IMR-90 (cell line): ENCODE measurements at regions not wholly inside any gene's neighbourhood (a gene's known extent, or its start where the extent isn't known, plus 50 kb on each side); places are given as distances from the start of the nearest gene placed in this dataset.

ENCODE experiments used
- ATAC-seq: fragments of 200-7000 bp; cut with Tn5 transposase; 2 replicates; pipeline ENCODE4 v1.9.1; 2020; ENCODE audit warnings: low read depth, mild to moderate bottlenecking, moderate library complexity
- BruUV-seq: library from RNA; stranded (reverse); fragments of 400-500 nt; replicated peaks from 2 replicates; lab custom pipeline; 2021; lab: Mats Ljungman, UMichigan
- CTCF ChIA-PET: fragments of 300-600 bp; formaldehyde crosslinking; extraction: SDS; loops from one replicate; lab custom pipeline; 2021; ENCODE audit warnings: antibody characterized with exemption; lab: Yijun Ruan, JAX
- POLR2A ChIA-PET: fragments of 300-600 bp; sonication (Branson Sonifier 250); formaldehyde crosslinking; loops from one replicate; lab custom pipeline; 2022; ENCODE audit warnings: antibody characterized with exemption; ENCODE audit not compliant: unreplicated experiment; lab: Charles Lee
- DNase-seq: peaks from one replicate; pipeline ENCODE4 v3.0.0; 2013
- H2AFZ ChIP-seq: replicated peaks from 2 replicates; pipeline ENCODE3; 2013; ENCODE audit warnings: low read length, mild to moderate bottlenecking; ENCODE audit not compliant: poor library complexity
- H2AK5ac ChIP-seq: 2 replicates; pipeline ENCODE4 v1.6.1; 2013; ENCODE audit warnings: low read depth, low read length, inconsistent platforms
- H2AK9ac ChIP-seq: replicated peaks from 2 replicates; pipeline ENCODE3; 2013; ENCODE audit warnings: mild to moderate bottlenecking, low read depth, low read length, moderate library complexity; ENCODE audit not compliant: poor library complexity
- H2BK120ac ChIP-seq: 2 replicates; pipeline ENCODE4 v1.6.1; 2013; ENCODE audit warnings: low read depth, low read length, inconsistent platforms
- H2BK15ac ChIP-seq: 3 replicates; pipeline ENCODE4 v1.6.1; 2013; ENCODE audit warnings: low read depth, low read length, inconsistent platforms
- H2BK20ac ChIP-seq: 2 replicates; pipeline ENCODE4 v1.6.1; 2013; ENCODE audit warnings: low read depth, mild to moderate bottlenecking, inconsistent platforms, low read length, moderate library complexity
- H2BK5ac ChIP-seq: 2 replicates; pipeline ENCODE4 v1.6.1; 2013; ENCODE audit warnings: mild to moderate bottlenecking, low read depth, low read length, inconsistent platforms; ENCODE audit not compliant: poor library complexity, severe bottlenecking
- H3K14ac ChIP-seq: replicated peaks from 2 replicates; pipeline ENCODE4 v1.6.1; 2013; ENCODE audit warnings: low read depth, low read length, inconsistent platforms
- H3K18ac ChIP-seq: 2 replicates; pipeline ENCODE4 v1.6.1; 2013; ENCODE audit warnings: low read depth, low read length, control low read depth
- H3K23ac ChIP-seq: 2 replicates; pipeline ENCODE4 v1.6.1; 2013; ENCODE audit warnings: low read depth, low read length, inconsistent platforms
- H3K27ac ChIP-seq: 2 replicates; pipeline ENCODE4 v1.5.1; 2013; ENCODE audit warnings: mild to moderate bottlenecking, control low read depth, low read length; ENCODE audit not compliant: insufficient read depth
- H3K27me3 ChIP-seq: 2 replicates; pipeline ENCODE4 v1.6.1; 2013; ENCODE audit warnings: low read length; ENCODE audit not compliant: control insufficient read depth, insufficient read depth
- H3K36me3 ChIP-seq: 2 replicates; pipeline ENCODE4 v1.6.1; 2013; ENCODE audit warnings: low read length, mixed read lengths; ENCODE audit not compliant: control insufficient read depth, insufficient read depth
- H3K4ac ChIP-seq: 2 replicates; pipeline ENCODE4 v1.6.1; 2013; ENCODE audit warnings: low read depth, low read length, inconsistent platforms
- H3K4me1 ChIP-seq: 2 replicates; pipeline ENCODE4 v1.6.1; 2013; ENCODE audit warnings: low read length, mixed read lengths; ENCODE audit not compliant: control insufficient read depth, insufficient read depth
- H3K4me2 ChIP-seq: 2 replicates; pipeline ENCODE4 v1.6.1; 2013; ENCODE audit warnings: low read depth, mild to moderate bottlenecking, control low read depth, low read length, moderate library complexity
- H3K4me3 ChIP-seq: 2 replicates; pipeline ENCODE4 v1.5.1; 2013; ENCODE audit warnings: low read depth, mild to moderate bottlenecking, control low read depth, low read length, moderate library complexity; ENCODE audit not compliant: insufficient read depth
- H3K56ac ChIP-seq: 2 replicates; pipeline ENCODE4 v1.6.1; 2013; ENCODE audit warnings: low read length, inconsistent platforms; ENCODE audit not compliant: insufficient read depth; ENCODE audit errors: extremely low read depth
- H3K79me1 ChIP-seq, 2 experiments: 2 replicates each; pipeline ENCODE4 v1.6.1; 2013; ENCODE audit warnings: low read length in 2 of 2, inconsistent platforms in 1 of 2, low read depth in 1 of 2
- H3K9ac ChIP-seq: 2 replicates; pipeline ENCODE4 v1.6.1; 2013; ENCODE audit warnings: low read depth, low read length, control low read depth
- H3K9me1 ChIP-seq: 2 replicates; pipeline ENCODE4 v1.6.1; 2013; ENCODE audit warnings: low read length, inconsistent platforms; ENCODE audit not compliant: insufficient read depth
- H3K9me3 ChIP-seq: 2 replicates; pipeline ENCODE4 v1.6.1; 2013; ENCODE audit warnings: low read length; ENCODE audit not compliant: control insufficient read depth, insufficient read depth
- H4K20me1 ChIP-seq: 2 replicates; pipeline ENCODE4 v1.6.1; 2013; ENCODE audit warnings: low read length, inconsistent platforms; ENCODE audit not compliant: insufficient read depth
- H4K5ac ChIP-seq: 2 replicates; pipeline ENCODE4 v1.6.1; 2013; ENCODE audit warnings: mild to moderate bottlenecking, low read depth, low read length, control low read depth
- H4K8ac ChIP-seq, 2 experiments: 2 replicates each; pipeline ENCODE4 v1.6.1; 2013; ENCODE audit warnings: low read depth in 2 of 2, low read length in 2 of 2, control low read depth in 1 of 2, inconsistent platforms in 1 of 2
- H4K91ac ChIP-seq: 2 replicates; pipeline ENCODE4 v1.6.1; 2013; ENCODE audit warnings: low read depth, low read length, inconsistent platforms; ENCODE audit not compliant: insufficient read depth
- BHLHE40 ChIP-seq: fragments of 150-350 bp; IDR thresholded peaks from 2 replicates; pipeline ENCODE4 v1.6.1; 2016; ENCODE audit warnings: mild to moderate bottlenecking, low read depth, low read length
- MAFK ChIP-seq: IDR thresholded peaks from 2 replicates; pipeline ENCODE4 v1.6.1; 2012; ENCODE audit warnings: low read depth, low read length, improper control_type of control experiment
- POLR2A ChIP-seq: IDR thresholded peaks from 2 replicates; pipeline ENCODE4 v1.6.1; 2012; ENCODE audit warnings: mild to moderate bottlenecking, low read depth, low read length
- RCOR1 ChIP-seq: IDR thresholded peaks from 2 replicates; pipeline ENCODE4 v1.6.1; 2012; ENCODE audit warnings: mild to moderate bottlenecking, low read length, improper control_type of control experiment; ENCODE audit not compliant: insufficient replicate concordance
- dilution Hi-C: fragments of 300-500 bp; cut with HindIII; formaldehyde crosslinking; loops from one replicate; pipeline ENCODE4 v1.14.3; 2018; ENCODE audit warnings: low sequenced_read_pairs; ENCODE audit not compliant: unreplicated experiment
- in situ Hi-C: fragments of 300-500 bp; cut with MboI; formaldehyde crosslinking; loops from 3 replicates; pipeline ENCODE4 v1.14.3; 2019; ENCODE audit warnings: low sequenced_read_pairs, inconsistent platforms, mixed read lengths
- intact Hi-C: fragments of 100-400 bp; cut with micrococcal nuclease; formaldehyde crosslinking; loops from 2 replicates; pipeline ENCODE4 v1.10.0; 2022
- TF ChIP-seq, protein P1 (sequence below): fragments of 150-350 bp; IDR thresholded peaks from 2 replicates; pipeline ENCODE4 v1.6.1; 2016; ENCODE audit warnings: low read depth, mild to moderate bottlenecking, low read length, moderate library complexity, borderline replicate concordance

DNA sequence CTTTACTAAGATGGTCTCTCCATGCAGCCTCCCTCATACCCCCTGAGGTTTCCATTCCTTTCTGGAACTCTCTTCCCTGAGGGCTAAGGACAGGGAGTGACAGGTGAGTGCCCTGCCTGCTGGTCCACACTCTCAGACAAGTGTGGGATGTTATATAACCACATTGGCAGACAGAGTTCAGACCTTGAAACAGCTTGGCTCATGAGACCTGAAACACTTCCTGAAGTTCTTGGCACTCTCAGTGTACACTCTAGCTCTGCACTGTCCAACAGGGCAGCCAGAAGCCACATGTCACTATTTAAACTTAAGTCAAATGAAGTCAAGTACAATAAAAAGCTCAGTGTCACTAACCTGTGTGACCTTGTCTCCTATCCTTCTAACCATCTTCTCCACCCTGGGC is 188.5 kb downstream of the ZNF621 start:
- no peak overlapping the region for H3K23ac ChIP-seq
- no peak overlapping the region for H3K56ac ChIP-seq
- no peak overlapping the region for H3K4me2 ChIP-seq
- no peak for ATAC-seq
- no peak overlapping the region for H2BK5ac ChIP-seq
- H4K91ac ChIP-seq = no peak overlapping the region
- no peaks in the 10 kb centered on the region for H3K4me1 ChIP-seq
- no peak overlapping the region for H2AK5ac ChIP-seq
- BruUV-seq = no TSS peak
- no peak overlapping the region for H2BK120ac ChIP-seq
- no peaks in the 10 kb centered on the region for H3K79me1 ChIP-seq
- H3K18ac ChIP-seq = no peak overlapping the region
- CTCF ChIA-PET = no interaction called here
- no peak overlapping the region for H3K4ac ChIP-seq
- H3K4me3 ChIP-seq = no peak overlapping the region
- H4K5ac ChIP-seq = no peak overlapping the region
- H3K9me3 ChIP-seq = peaks cover 5% of the 10 kb centered on the region
- H3K9ac ChIP-seq = no peak overlapping the region
- H2AK9ac ChIP-seq = no peak overlapping the region
- no peaks in the 10 kb centered on the region for H3K36me3 ChIP-seq
- dilution Hi-C loops = no loop called here
- no peaks in the 10 kb centered on the region for H4K20me1 ChIP-seq
- no peaks in the 10 kb centered on the region for H3K27me3 ChIP-seq
- in situ Hi-C loops = no loop called here
- no peak overlapping the region for H2BK20ac ChIP-seq
- H2BK15ac ChIP-seq = no peak overlapping the region
- H3K27ac ChIP-seq = no peak overlapping the region
- H3K14ac ChIP-seq = no peak overlapping the region
- intact Hi-C loops = no loop called here
- no peak for DNase-seq
- H4K8ac ChIP-seq = no peak overlapping the region
- POLR2A ChIA-PET = no interaction called here
- no peak overlapping the region for H2AFZ ChIP-seq
- no peak for TF ChIP-seq BHLHE40
- no peak for TF ChIP-seq RCOR1
- no peak for TF ChIP-seq MAFK
- TF ChIP-seq POLR2A = no peak
- TF ChIP-seq, protein P1, sequence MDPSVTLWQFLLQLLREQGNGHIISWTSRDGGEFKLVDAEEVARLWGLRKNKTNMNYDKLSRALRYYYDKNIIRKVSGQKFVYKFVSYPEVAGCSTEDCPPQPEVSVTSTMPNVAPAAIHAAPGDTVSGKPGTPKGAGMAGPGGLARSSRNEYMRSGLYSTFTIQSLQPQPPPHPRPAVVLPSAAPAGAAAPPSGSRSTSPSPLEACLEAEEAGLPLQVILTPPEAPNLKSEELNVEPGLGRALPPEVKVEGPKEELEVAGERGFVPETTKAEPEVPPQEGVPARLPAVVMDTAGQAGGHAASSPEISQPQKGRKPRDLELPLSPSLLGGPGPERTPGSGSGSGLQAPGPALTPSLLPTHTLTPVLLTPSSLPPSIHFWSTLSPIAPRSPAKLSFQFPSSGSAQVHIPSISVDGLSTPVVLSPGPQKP = no peak
- H3K9me1 ChIP-seq = no peaks in the 10 kb centered on the region
